Adrenal gland (tissue), 5 donors: ENCODE measurements at regions not wholly inside any gene's neighbourhood (a gene's known extent, or its start where the extent isn't known, plus 50 kb on each side); places are given as distances from the start of the nearest gene placed in this dataset.

Experiments
- POLR2A ChIP-seq, 2 donors: fragments of 450-650 bp; IDR thresholded peaks; one replicate each; pipeline ENCODE4 v1.6.1; 2017; ENCODE audit warnings: antibody characterized with exemption in 2 of 2, mild to moderate bottlenecking in 2 of 2, moderate library complexity in 1 of 2
- TF ChIP-seq, protein P1 (sequence below), 6 experiments: fragments of 450-650 bp in 4 of 6; fragments of 200-600 bp in 2 of 6; sonication (generic) in 1 of 6; IDR thresholded peaks; 1 replicate in 5 of 6; 2 replicates in 1 of 6; pipeline versions ENCODE4 v1.5.1 to v1.8.0; 2016 to 2021; ENCODE audit warnings: antibody characterized with exemption in 6 of 6, mild to moderate bottlenecking in 2 of 6, moderate library complexity in 1 of 6
- donor health status: DM: no; HTN: no; CAD: no.

DNA sequence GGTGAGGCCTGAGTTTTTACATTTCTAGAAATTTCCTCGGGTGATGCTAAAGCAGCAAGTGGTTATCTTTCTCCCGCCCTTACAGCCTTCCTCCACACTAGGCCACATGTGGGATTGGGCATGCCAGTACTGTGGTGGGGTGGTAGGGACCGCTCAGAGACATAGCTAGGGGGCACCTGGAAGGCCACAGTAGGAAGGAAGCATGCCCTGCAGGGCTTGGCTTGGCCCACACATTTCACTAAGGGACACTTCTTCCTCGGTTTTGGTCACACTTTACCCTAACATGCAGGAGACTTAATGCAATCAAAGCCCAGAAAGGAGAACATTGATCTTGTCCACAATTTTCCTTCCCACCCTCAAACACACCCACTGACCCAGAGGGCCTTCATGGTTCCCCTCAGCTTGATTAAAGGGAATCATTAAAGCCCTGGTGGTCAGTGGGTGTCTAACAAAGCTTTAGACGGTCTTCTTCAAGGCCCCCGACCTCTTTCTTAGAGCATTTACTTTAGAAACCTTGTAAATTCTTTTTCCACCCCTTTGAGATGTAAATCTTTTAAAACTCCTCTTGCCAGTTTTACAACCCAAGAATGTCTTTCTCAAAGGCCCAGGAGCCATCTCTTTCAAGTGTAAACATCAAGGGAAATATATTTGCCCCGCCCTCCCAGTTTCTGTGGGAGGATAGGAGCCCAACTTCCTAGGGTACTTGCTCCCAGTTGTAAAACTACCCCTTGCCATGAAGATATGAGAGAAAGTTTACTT is 246.4 kb upstream of the PTBP2 start:
- TF ChIP-seq, protein P1, sequence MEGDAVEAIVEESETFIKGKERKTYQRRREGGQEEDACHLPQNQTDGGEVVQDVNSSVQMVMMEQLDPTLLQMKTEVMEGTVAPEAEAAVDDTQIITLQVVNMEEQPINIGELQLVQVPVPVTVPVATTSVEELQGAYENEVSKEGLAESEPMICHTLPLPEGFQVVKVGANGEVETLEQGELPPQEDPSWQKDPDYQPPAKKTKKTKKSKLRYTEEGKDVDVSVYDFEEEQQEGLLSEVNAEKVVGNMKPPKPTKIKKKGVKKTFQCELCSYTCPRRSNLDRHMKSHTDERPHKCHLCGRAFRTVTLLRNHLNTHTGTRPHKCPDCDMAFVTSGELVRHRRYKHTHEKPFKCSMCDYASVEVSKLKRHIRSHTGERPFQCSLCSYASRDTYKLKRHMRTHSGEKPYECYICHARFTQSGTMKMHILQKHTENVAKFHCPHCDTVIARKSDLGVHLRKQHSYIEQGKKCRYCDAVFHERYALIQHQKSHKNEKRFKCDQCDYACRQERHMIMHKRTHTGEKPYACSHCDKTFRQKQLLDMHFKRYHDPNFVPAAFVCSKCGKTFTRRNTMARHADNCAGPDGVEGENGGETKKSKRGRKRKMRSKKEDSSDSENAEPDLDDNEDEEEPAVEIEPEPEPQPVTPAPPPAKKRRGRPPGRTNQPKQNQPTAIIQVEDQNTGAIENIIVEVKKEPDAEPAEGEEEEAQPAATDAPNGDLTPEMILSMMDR (IDR thresholded peaks at IDR 0.05): no peak
- no peak for TF ChIP-seq POLR2A (IDR thresholded peaks at IDR 0.05)
